ENCODE measurements at regions not wholly inside any gene's neighbourhood (a gene's known extent, or its start where the extent isn't known, plus 50 kb on each side); places are given as distances from the start of the nearest gene placed in this dataset.
"Not testable (repeated sequence)": the region's sequence is repeated elsewhere in the genome, so short reads cannot be mapped to it uniquely, and the experiment has no call there.

GRCh38 chr5:75859621-75860020, 142.4 kb upstream of the POC5 start:
- TF ChIP-seq EP300 (IDR thresholded peaks at IDR 0.05; ENCODE audit: low read depth); CTCF (IDR thresholded peaks at IDR 0.05): not testable (repeated sequence)
